HG02642 (cell line): ENCODE measurements at regions not wholly inside any gene's neighbourhood (a gene's known extent, or its start where the extent isn't known, plus 50 kb on each side); places are given as distances from the start of the nearest gene placed in this dataset.
"Not testable (repeated sequence)": the region's sequence is repeated elsewhere in the genome, so short reads cannot be mapped to it uniquely, and the experiment has no call there.

Experiments
- ATAC-seq: cut with Tn5 transposase; IDR thresholded peaks from one replicate; pipeline ENCODE4 v1.9.1; 2021; ENCODE audit warnings: mild to moderate bottlenecking; ENCODE audit not compliant: unreplicated experiment, poor library complexity

DNA sequence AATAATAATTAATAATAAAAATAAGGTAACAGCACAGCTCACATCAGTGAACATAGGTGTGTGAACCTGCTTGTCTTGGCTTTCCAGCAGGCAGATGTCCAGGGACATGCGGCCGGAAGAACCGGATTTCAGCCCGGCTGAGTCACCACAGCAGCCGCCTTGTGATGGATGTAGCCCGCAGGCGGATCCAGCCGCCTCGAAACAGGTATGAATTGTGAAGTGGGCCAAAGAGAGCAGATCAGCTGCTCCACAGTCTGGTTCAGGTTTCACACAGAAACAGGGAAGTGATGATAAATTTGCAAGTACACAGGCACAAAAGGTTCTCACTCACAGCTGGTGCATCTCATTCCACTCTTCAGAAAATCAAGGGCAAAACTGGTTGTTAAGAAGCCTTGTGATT lies 55.1 kb downstream of the ID4 start:
- no peak for ATAC-seq

GRCh38 chr6:19895866-19896692 lies 58.9 kb downstream of the ID4 start:
- ATAC-seq: no peak

GRCh38 chr6:19896693-19897010 lies 59.5 kb downstream of the ID4 start:
- no peak for ATAC-seq

DNA sequence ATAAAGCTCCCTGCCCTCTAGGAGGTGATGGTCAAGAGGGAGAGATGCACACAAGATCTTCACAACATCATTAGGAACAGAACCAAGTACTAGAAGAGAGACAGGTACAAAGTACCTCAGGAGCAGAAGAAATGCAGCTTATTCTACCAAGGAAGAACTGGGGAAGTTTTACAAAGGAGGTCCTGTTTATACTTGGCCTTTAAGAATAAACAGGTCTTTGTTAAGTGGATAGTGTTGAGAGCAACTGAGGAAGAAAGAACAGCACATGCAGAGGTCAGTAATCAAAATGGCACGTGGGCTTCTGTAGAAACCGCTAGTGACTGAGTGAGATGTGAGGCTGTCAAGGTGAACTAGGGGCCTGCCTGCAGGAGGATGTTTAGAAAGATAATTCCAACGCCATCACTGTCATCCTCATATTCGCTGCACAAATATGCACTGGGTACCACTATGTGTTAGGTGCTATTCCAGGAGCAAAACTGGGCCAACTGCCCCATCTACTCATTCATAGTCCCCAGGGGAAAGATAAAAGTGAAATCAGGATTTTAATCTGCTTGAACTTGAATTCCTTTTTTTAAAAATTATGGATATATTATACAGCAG lies 61.1 kb downstream of the ID4 start:
- no peak for ATAC-seq

GRCh38 chr6:19902201-19902600 lies 65.0 kb downstream of the ID4 start:
- ATAC-seq: no peak

DNA sequence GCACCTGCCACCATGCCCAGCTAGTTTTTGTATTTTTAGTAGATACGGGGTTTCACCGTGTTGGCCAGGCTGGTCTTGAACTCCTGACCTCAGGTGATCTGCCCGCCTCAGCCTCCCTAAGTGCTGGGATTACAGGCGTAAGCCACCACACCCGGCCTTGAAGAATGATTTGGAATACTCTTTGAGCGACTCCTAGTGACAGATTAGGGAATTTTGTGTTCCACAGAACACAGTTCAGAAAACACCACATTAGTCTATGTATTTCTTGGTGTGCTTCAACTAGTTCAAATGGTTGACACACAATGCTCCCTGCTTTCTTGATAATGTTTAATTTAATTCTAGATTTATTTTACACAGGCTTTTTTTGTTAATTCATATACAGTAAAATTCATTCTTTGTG lies 67.2 kb downstream of the ID4 start:
- not testable (repeated sequence) for ATAC-seq

- ATAC-seq: no peak
Observed at GRCh38 chr6:19905584-19905983, 68.4 kb downstream of the ID4 start.

GRCh38 chr6:19906171-19906570 lies 69.0 kb downstream of the ID4 start:
- no peak for ATAC-seq

DNA sequence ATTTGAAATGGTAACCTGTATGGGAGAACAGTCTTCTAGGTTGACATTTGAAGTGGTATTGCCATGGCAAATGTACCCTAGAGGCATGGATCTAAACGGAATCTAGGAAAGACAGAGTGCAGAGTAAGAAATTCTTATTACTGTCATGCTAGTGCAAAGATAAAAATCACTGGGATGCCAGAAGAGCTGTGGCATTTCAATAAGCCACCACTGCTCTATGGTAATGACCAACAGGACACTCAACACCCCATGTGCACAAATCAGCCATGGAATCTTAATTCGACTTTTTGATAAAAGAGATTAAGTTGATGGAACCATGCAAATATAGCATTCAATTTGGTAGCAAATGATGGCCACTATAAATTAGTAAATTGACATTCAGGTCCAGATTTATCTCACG lies 74.1 kb downstream of the ID4 start:
- no peak for ATAC-seq

DNA sequence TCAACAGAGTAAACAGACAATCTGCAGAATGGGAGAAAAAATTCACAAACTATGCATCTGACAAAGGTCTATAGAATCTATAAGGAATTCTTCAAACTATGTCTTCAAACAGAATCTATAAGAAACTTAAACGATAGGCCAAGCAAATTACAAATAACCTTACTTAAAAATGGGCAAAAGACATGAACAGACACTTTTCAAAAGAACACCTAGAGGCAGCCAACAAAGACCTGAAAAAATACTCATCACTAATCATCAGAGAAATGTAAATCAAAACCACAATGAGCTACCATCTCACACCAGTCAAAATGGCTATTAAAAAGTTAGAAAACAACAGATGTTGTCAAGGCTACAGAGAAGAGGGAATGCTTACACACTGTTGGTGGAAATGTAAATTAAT lies 81.3 kb downstream of the ID4 start:
- no peak for ATAC-seq

- ATAC-seq: no peak
Observed at GRCh38 chr6:19921786-19922185, 84.6 kb downstream of the ID4 start.

- ATAC-seq: peak; percentile 58
Observed at GRCh38 chr6:19925533-19925932, 88.4 kb downstream of the ID4 start.

- ATAC-seq: no peak
Observed at GRCh38 chr6:19928461-19928860, 91.3 kb downstream of the ID4 start.

- ATAC-seq: no peak
Observed at GRCh38 chr6:19929312-19929711, 92.1 kb downstream of the ID4 start.

GRCh38 chr6:19934996-19935591 lies 97.9 kb downstream of the ID4 start:
- no peak for ATAC-seq

GRCh38 chr6:19939321-19939720 lies 102.2 kb downstream of the ID4 start:
- ATAC-seq: not testable (repeated sequence)

DNA sequence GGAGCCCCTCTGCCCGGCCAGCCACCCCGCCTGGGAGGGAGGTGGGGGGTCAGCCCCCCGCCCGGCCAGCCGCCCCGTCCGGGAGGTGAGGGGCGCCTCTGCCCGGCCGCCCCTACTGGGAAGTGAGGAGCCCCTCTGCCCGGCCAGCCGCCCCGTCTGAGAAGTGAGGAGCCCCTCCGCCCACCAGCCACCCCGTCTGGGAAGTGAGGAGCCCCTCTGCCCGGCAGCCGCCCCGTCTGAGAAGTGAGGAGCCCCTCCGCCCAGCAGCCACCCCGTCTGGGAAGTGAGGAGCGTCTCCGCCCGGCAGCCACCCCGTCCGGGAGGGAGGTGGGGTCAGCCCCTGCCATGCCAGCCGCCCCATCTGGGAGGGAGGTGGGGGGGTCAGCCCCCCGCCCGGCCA lies 102.8 kb downstream of the ID4 start:
- ATAC-seq: not testable (repeated sequence)

DNA sequence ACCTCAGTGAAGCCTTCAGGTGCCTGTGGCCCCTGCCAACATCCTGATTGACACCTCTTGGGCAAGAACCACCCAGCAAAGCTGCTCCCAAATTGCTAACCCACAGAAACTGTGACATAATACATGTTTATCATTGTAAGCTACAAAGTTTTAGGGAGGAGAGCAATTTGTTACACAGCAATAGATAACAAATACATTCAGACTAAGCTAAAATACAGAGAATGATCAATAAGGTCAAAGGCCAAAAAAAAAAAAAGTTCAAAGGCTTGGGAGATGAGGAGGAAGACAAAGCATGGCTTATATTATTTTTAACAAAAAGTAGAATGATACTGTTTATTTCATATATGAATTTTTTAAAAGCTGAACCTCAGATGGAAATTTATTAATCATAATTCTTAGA lies 105.9 kb downstream of the ID4 start:
- no peak for ATAC-seq

DNA sequence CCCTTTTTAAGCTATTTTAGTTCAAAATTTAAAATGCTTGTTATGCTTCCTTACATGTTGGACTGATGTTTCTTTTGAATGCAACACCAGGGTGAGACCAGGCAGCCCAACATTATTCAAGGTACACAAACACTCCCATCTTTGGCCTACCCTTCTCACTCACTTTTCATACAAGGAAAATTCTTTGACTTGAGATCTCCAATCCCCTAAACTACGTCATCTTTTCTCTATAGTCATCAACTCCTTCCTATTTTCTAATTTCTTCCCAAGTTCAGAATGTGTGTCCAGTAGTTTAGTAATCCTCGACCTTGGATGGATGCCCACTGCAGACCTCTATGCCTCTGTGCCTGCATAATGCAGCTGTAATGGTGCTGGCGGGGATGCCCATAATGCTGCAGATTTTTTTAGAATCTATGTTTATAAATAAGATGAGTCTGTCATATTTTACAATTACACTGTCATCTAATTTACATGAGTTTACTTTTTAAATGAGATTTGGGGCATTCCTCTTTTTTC lies 108.7 kb downstream of the ID4 start:
- no peak for ATAC-seq

DNA sequence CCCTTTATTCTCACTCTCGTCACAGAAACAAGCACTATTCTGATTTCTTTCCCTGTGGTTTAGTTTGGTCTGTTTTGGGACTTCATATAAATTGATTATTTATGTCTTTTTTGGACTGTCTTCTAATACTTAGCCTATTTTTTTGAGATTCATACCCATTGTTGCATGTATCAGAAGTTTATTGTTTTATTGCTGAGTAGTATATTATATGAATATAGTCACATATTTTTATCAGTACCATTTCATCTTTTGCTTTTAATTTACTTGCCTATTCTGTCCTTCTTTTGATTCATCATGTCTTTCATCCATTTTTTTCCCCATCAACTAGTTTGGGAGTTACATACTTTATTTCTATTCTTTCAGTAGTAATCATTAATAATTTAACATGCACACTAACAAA lies 112.0 kb downstream of the ID4 start:
- ATAC-seq: no peak

GRCh38 chr6:19964115-19964514 lies 126.9 kb downstream of the ID4 start:
- ATAC-seq: no peak

DNA sequence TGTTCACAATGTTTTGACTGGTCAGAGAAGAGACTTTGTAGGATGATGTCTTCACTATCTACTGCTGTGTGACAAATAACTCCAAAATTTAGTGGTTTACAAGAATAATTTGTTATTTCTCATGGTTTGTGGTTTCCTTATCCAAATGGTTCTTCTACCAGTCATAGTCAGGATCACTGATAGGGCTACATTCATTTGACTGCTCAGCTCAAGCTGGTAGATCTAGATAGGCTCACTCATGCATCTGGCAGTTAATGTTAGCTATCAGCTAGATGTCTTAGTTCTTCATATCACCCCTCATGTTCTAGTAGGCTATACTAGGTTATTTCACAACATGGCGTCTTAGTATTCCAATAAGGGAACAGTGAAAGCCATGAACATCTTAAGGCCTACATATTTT lies 131.0 kb downstream of the ID4 start:
- no peak for ATAC-seq
